Central memory CD4-positive, alpha-beta T cell (primary cell): ENCODE measurements at regions not wholly inside any gene's neighbourhood (a gene's known extent, or its start where the extent isn't known, plus 50 kb on each side); places are given as distances from the start of the nearest gene placed in this dataset.
"Not testable (repeated sequence)": the region's sequence is repeated elsewhere in the genome, so short reads cannot be mapped to it uniquely, and the experiment has no call there.

Source experiments
- DNase-seq: peaks from one replicate; pipeline ENCODE4 v3.0.0; 2022

DNA sequence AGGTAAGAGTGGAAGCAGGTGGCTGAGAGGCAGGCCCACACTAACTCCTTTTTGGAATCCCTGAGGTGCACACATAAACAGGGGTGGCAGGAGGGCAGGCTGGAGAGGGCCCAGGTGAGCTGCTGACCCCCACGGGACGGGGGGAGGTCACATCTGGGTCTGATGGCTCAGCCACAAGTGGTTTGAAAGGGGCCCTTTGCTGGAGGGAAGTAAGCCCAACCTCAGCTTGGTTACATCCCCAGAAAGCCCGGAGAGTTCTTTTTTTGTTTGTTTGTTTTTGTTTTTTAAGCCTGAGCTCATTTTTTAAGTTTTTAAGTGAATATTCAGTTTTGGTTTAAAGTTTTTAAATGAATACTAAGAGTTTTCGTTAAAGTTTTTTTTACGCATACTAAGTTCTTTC is 72.8 kb upstream of the CUX1 start:
- DNase-seq: no peak

DNA sequence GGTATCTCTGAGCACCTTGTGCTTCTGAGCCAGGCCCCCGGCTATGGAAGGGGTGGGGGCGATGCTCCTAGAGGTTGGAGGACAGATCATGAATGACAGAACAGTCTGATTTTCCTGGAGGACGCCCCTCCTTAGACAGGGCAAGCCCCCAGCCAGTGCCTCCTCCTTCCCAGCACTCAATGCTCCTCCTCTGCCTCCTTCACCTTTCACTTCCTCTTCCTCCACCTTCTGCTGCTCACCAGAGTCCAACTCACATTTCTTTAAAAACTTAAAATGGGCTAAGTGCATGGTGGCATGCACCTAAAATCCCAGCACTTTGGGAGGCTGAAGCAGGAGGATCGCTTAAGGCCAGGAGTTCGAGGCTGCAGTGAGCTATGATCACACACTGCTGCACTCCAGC is 71.1 kb upstream of the CUX1 start:
- no peak for DNase-seq

DNA sequence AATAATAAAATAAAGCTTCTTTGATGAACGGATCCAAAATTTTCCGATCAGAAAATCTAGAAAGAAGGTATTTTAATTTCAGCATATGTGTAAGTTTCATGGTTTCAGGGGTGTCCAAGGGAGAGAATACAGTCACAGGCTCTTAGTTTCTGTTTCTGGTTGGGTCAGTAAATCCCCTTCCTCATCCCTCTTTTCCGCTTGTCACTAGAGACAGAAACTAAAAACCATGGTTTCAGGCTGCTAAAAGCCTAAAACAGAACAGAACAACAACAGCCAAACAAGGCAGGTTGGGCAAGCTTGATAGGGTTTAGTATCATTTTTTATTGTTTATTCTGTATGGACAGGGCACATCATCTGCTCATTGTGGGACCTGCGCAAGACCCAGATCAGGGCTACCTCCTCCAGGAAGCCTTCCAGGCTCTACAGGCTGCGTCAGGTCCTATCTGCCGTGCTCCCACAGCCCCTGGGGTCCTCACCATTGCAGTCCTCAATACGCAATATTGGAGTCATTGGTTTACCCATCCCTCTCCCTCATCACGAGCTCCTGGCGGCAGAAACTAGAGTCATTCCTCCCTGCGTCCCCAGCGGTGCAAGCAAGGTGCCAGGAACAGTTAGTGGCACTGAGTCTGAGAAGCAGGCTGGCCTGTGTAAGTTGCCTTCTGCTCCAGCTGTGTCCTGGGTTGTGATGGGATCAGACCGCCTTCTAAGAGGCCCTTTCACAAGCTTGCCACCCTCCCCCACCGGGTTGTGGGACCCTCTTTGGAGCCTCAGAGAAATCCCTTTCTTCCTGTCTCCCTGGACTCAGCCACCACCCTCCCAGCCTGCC is 70.2 kb upstream of the CUX1 start:
- no peak for DNase-seq

DNA sequence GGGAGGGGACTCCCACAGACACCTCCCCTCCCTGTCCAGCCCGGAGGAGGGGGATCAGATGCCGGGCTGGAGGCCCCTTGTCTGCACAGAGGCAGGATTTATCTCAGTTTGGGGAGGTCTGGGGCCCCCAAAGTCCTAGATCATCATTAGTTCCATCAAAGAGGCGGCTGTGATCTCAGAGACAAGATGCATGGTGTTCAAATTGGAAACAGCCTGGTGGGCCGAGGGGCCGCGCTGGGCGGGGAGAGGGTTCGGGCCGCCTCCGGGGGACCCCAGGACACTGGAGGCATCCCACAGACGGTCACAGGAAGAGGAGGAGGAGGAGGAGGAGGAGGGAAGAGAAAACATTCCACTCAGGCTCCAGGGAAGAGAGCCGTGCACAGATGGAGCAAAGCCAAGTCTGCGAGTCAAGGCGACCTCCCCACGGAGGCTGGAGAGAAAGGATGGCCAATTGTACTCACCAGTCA is 69.5 kb upstream of the CUX1 start:
- no peak for DNase-seq

DNA sequence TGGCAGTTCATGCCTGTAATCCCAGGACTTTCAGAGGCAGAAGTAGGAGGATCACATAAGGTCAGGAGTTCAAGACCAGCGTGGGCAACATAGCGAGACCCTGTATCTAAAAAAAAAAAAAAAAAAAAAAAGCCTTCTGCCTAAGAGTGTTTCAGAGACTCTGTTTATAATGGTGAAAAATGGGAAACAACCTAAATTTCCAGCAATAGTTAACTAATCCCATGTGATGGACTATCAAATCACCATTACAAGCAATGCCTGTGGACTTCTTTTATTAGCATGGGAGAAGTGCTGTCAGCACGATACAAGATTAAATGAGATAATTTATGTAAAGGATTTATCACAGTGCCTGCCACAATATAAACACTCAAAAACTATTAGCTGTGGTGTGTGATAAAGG is 67.5 kb upstream of the CUX1 start:
- no peak for DNase-seq

DNA sequence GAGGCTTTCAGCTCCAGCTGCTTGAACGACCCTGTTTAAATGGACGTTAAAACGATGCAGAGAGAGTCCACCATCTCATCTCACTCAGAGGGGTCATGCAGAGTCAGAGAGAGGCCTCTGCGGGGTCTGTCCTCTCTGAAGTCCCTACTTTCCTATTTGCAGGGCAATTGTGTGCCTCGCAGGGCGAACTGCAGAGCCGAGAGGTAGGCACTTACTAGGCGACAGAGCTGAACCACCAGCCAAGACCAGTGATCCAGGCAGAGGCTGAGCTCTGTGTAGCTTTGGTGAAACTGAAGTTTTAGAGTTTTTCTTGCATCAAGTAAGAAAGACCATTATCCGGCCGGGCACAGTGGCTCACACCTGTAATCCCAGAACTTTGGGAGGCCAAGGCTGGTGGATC is 64.1 kb upstream of the CUX1 start:
- DNase-seq: no peak

DNA sequence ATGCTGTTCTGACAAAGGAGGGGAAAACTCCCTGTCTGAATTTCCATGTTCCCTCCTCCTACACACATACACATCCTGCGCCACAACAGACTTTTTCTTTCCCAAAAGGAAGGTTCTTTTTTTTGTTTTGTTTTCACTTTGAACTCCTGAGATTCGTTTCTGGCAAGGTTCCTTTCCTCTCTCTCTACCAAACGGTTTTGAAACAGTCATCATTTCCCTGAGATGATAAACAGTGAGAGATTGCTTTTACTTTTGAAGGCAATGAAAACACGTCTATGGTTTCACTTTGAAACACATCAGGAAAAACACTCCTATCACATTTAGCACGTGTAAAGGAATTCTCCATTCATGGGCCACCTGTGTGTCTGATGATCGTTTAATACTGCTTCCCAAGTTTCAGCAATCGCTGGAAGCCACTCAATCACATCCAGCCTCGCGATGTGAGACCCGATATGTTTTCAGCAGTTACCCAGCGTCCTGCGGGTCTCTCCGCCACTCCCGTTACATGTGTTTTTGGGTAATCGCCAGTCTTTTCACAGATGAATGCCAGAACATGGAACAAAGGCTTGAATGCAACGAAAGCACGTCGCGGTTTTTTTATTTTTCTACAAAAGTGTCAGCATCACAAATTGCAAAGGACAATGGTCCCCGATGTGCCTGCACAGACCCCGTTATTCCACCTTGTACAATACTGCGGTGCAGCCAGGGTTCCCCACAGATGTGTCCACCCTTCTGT is 62.8 kb upstream of the CUX1 start:
- DNase-seq: no peak

DNA sequence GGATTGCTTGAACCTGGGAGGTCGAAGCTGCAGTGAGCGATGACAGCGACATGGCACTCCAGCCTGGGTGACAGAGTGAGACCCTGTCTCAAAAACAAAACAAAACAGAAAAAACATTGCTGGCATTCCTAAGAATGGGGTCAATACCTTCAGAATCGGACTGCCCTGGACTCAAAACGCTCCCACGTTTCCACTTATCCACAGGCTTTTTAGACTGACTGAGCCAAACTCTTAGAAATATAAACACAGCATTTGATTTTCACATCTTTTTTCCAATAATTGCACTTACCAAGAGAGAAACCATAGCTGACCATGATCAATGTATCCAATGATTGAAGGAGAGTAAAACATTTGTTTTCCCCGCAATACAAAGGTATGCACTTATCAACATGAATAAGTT is 59.5 kb upstream of the CUX1 start:
- DNase-seq: no peak

DNA sequence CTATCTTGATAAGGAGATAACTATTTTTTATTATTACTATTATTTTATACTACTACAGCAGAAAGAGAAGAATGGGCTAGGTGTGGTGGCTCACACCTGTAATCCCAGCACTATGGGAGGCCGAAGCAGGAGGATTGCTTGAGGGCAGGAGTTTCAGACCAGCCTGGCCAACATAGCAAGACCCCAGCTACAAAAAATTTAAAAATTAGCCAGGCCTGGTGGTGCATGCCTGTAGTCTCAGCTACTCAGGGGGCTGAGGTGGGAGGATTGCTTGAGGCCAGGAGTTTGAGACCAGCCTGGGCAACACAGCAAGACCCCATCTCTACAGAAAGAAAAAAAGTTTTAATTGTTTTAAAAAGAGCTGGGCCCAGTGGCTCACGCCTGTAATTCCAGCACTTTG is 58.9 kb upstream of the CUX1 start:
- not testable (repeated sequence) for DNase-seq

DNA sequence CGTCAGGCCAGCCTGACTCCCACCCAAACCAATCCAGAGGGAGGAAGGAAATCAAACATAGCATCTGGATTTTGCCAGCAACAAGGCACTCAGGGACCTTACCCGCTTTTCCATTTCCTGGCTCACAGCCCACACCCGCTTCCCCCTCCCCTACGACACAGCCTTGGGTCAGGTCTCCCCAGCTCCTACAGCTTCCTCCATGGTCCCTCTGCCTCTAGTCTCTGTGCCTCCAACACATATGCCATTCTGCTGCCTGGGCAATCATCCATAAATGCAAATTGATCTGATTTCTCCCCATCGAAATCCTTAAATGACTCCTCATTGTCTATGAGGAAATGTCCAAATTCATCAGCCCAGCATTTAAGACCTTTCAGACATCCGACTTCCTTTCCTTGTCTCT is 53.2 kb upstream of the CUX1 start:
- DNase-seq: no peak

DNA sequence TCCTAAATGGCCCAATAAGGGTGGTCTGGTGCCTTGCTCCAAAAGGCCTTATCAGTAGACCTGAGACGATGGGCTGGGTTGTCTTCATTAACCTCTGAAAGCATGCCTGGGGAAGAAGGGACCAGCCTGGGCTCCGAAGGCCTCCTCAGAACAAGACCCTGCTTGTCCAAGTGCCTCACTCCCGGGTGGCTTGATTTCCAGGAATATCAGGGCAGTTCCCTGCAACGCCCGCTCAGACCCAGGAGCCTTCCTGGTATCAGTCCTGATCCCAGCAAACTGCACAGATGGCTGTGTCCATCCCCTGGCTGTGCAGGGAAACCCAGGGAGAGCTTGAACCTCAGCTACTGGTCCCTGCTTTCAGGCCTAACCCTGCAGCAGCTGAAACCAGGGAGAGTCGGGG is 49.9 kb upstream of the CUX1 start:
- no peak for DNase-seq
